Islet of Langerhans (tissue), 1 donor: ENCODE measurements at regions not wholly inside any gene's neighbourhood (a gene's known extent, or its start where the extent isn't known, plus 50 kb on each side); places are given as distances from the start of the nearest gene placed in this dataset.

ENCODE experiments used
- FAIRE-seq: peaks from one replicate; lab custom pipeline; 2011; peaks lifted over from hg19 to GRCh38; lab: Jason Lieb, UNC

DNA sequence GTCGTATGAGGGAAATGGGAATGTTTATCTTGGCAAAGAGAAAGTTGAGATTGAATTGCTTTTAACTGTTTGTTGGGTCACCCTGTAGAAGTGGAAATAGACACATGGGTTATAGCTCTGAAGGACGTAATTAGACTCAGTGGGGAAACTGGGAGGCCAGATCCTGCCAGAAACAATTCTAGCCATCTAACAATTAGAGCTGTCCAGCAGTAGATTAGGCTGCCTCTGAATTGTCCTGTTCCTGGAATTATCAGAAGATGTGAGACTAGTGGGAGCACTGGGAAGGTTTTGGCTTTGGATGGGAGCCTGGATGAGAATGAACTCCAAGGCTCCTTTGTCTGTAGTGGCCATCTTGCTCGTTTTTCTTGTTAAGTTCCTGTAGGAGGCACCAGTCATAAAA is 61.9 kb upstream of the IGFBP7 start:
- FAIRE-seq: no peak

DNA sequence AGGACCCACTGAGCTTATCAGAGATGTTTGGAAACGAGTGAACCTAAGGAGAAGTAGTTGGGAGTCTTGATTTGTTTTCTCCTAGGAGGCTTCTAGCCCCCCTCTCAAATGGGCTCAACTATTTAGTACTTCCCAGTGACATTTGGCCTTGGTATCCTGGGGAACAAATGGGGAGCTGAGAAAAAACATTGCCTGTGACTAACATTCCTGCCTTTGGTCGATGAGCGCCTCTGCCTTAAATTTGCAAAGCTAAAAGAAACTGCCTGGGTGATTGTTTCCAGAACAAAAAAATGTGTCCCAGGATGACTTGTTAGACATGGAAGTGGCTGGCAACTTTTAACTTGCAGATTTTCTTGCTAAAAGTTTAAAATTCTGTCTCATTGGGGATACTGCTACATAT is 58.8 kb upstream of the IGFBP7 start:
- no peak for FAIRE-seq

DNA sequence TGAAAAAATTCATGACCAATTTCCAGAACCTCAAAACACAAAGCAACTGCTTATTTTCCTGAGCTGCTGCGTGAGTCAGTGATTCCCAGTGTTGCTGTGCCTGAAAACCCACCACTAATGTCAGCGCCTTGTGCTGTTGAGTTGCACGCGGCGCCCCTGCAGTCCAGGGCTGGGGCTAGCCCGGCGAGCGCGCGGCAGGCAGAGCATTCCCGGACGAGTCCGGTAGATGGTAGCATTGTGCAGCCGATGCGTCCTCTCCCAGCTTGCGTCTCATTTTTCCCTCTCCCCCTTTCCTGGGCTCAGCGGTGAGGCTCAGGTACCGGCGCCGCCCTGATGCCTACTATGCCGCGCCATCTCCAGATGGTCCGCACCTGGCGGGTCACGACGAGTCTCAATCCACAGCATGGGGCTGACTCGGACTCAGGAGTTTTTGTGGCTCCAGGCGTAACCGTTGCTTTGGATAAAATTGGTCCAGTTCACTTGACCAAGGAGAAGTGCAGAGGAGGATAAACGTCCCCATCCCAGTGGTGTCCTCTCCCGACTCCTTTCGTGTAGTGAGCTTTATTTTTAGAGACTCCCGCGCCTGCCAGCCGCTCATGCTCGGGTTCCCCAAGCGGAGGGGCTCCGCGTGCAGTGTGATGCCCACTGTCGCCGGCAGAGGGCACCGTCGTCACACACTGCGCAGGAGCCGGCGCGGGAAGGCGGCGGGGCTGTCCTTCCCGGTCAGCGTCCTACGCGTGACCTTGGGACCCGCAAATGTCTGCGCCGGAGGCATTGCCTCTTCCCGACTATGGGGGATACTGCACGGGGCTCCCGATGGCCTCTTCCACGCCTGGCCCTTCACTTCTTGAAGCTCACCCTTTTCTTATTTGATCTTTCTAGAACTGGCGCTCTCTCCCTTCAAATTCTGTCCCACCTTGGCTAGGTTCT is 53.6 kb upstream of the IGFBP7 start:
- FAIRE-seq: peak; percentile 62

DNA sequence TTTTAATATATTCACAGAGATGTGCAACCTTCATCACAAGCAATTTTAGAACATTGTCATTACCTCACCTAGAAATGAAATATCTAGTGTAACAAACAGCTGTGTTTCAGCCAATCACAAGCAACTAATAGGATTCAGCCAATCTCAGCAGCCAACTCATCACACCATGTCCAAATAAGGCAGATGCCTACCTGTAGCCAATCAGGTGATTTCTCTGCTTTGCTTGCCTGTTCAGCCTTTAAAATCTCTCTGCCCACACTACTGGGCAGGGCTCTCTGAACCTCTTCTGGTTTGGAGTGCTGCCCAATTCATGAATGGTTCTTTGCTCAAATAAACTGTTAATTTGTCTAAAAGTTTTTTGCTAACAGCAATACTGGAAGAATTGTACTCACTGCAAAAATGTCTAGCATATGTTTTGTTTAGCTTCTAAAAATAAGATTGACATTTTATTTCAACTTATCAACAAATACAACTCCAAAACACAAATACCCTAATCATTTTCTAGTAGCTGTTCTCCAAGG is 52.4 kb upstream of the IGFBP7 start:
- no peak for FAIRE-seq
